SJCRH30 (cell line): ENCODE measurements at regions not wholly inside any gene's neighbourhood (a gene's known extent, or its start where the extent isn't known, plus 50 kb on each side); places are given as distances from the start of the nearest gene placed in this dataset.

Experiments
- DNase-seq, 2 experiments: peaks; one replicate each; pipeline ENCODE4 v3.0.0-alpha.2; 2015 to 2020
- H3K27ac ChIP-seq: fragments of 250-450 bp; sonication (Bioruptor Pico); 2 replicates; pipeline ENCODE4 v1.5.1; 2020; ENCODE audit warnings: mild to moderate bottlenecking, moderate library complexity
- H3K27me3 ChIP-seq: fragments of 250-450 bp; sonication (Bioruptor Pico); 2 replicates; pipeline ENCODE4 v1.5.1; 2020; ENCODE audit warnings: mild to moderate bottlenecking, moderate library complexity
- H3K36me3 ChIP-seq: fragments of 250-450 bp; sonication (Bioruptor Pico); 2 replicates; pipeline ENCODE4 v1.5.1; 2020; ENCODE audit warnings: mild to moderate bottlenecking, moderate library complexity
- H3K4me1 ChIP-seq: fragments of 250-450 bp; sonication (Bioruptor Pico); 2 replicates; pipeline ENCODE4 v1.5.1; 2020; ENCODE audit warnings: mild to moderate bottlenecking, moderate library complexity
- H3K4me3 ChIP-seq: fragments of 250-450 bp; sonication (Bioruptor Pico); 2 replicates; pipeline ENCODE4 v1.5.1; 2020; ENCODE audit warnings: mild to moderate bottlenecking, moderate library complexity
- H3K9me3 ChIP-seq: fragments of 250-450 bp; sonication (Bioruptor Pico); replicated peaks from 2 replicates; pipeline ENCODE4 v1.5.1; 2020; ENCODE audit warnings: mild to moderate bottlenecking, moderate library complexity

DNA sequence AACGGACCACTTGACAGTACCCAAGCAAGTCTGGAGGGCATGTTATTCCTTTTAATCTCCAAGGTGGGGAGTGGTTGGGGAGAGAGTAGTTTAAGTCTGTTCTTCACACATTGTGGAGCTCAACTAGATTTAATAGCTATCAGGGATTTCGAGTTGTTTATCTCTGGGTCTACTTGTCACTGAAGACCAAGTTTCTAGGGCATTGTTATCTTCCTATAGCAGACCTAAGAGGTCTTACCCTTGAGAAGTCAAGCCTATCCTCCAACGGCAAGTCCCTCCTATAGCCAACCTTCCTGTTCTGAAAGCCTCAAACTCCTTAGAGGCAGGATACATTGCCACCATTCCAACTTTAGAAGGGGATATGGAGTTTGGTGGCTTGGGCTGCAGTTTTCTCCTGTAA, 164.5 kb upstream of the MOCS1 start:
- Histone ChIP-seq H3K36me3 (no peaks in the 10 kb centered on the region), H3K4me1 (no peaks in the 10 kb centered on the region), H3K4me3 (no peak overlapping the region), H3K9me3 (no peaks in the 10 kb centered on the region), H3K27me3 (no peaks in the 10 kb centered on the region), H3K27ac (no peak overlapping the region)
- DNase-seq, result no peak

DNA sequence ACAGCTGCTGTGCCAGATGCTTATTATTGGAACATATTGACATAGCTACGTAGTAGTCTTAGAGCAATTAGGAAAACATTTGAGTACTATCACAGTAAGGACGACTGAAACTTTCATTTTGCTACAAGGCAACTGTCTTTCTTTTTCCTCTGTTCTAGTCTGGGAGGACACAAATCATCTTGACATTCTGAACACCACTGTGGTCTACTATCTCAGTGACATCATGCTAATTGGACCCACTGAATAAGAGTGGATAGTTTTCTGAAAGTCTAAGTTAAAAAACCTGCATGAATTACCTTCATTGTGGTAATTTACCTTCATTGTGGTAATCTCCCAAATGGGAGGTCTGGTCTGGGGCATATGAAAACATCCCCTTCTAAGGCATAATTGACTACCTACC, 163.3 kb upstream of the MOCS1 start:
- Histone ChIP-seq H3K4me3 (no peak overlapping the region), H3K36me3 (no peaks in the 10 kb centered on the region), H3K27me3 (no peaks in the 10 kb centered on the region), H3K4me1 (no peaks in the 10 kb centered on the region), H3K9me3 (no peaks in the 10 kb centered on the region), H3K27ac (no peak overlapping the region)
- DNase-seq, result no peak

DNA sequence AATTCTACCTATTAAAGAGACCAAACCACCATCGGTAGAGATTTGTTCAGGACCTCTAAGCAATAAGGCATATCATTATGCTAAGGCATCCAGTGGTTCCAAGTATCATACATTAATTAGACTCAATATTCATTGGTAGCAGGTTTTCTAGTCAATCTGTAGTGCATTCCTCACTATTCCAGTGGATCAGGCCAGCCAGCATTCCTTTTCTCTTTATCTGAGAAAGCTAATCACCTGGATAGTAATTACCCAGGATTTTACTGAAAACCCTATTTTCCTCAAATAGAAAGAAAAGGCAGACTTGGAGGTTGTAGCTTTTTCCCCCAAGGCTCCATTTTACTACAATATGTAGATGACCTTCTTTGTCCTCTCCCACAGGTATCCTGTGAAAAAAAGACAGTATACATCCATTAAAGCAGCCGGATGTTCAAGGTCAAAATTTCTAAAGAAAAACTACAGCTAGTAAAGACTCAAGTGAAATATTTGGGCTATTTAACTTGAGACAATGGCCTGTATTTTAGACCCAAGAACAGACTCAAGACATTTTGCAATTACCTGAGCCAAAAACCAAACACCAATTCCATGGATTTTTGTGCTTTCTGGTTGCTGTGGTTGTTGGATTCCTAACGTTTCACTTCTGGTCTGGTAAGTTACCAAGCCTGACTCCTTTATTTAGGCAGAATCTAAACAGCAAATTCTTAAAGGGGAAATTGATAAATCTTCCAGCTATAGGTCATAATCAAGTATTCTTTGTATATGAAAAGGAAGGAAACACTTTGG, 149.1 kb upstream of the MOCS1 start:
- no peak overlapping the region for H3K27ac ChIP-seq
- H3K36me3 ChIP-seq, result no peaks in the 10 kb centered on the region
- H3K4me1 ChIP-seq, result no peaks in the 10 kb centered on the region
- H3K27me3 ChIP-seq, result no peaks in the 10 kb centered on the region
- DNase-seq, result no peak
- H3K4me3 ChIP-seq, result no peak overlapping the region
- no peaks in the 10 kb centered on the region for H3K9me3 ChIP-seq

DNA sequence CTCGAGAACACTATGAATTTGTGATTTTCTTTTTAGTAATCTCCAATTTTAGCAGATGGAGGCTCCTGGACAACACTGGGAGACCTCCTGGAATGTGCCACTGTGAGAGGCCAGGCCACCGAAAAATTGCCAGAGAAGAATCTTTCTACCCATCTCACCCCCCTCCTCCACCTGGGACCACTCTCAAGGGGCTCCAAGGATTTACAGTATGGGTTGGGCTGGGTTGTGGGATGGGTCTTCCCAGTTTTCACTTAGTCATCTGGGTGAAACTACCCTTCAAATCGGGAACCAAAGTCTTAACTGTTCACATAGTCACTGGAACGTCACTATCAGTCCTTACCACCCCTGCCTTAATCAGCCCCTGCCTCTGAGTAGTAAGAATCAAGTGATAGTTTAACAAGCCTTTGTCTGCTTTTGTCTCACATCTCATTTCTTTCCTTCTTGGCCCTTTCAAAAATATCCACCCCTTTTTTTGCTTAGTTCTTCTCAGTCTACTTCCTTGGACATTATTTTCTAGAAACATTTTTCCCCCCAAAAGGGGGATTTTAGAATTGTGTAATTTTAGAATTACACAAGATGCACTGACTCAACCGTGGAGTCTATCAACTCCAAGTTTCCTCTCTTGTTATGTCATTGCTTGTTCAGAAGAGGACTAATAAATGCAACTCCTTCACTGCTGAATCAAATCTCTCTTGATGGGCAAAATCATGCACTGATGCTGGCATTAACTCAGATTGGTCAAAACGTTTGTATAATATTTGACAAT, 148.2 kb upstream of the MOCS1 start:
- no peak overlapping the region for H3K27ac ChIP-seq
- H3K36me3 ChIP-seq, result no peaks in the 10 kb centered on the region
- H3K9me3 ChIP-seq, result no peaks in the 10 kb centered on the region
- no peaks in the 10 kb centered on the region for H3K4me1 ChIP-seq
- H3K27me3 ChIP-seq, result no peaks in the 10 kb centered on the region
- no peak overlapping the region for H3K4me3 ChIP-seq
- DNase-seq, result no peak

DNA sequence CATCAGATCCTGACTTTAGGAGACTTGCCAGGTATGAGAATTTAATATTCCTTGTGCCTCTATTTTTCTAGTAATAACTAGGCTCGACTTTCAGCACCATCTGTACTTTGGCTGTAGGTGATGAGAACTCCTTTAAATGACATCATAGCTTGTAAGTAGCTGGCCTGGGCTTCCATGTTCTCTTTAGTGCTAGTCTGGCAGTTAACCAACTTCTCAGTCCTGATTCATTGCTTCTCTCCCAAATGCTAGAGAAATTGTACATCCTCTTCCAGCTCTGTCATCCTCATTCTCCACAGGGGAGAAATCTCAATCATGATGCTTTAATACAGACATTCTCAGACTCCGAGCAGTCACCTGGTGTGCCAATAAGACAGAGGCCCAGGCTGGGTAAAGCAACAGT, 143.5 kb upstream of the MOCS1 start:
- Histone ChIP-seq H3K4me3 (no peak overlapping the region), H3K36me3 (no peaks in the 10 kb centered on the region), H3K27me3 (no peaks in the 10 kb centered on the region)

GRCh38 chr6:40077315-40077714, 143.1 kb upstream of the MOCS1 start:
- Histone ChIP-seq H3K4me3 (no peak overlapping the region), H3K27ac (no peak overlapping the region), H3K27me3 (no peaks in the 10 kb centered on the region), H3K4me1 (no peaks in the 10 kb centered on the region), H3K9me3 (no peaks in the 10 kb centered on the region), H3K36me3 (no peaks in the 10 kb centered on the region)
- no peak for DNase-seq

More for the DNA sequence above, 143.5 kb upstream of the MOCS1 start:
- no peak for DNase-seq
- no peaks in the 10 kb centered on the region for H3K9me3 ChIP-seq
- no peaks in the 10 kb centered on the region for H3K4me1 ChIP-seq
- H3K27ac ChIP-seq, result no peak overlapping the region

DNA sequence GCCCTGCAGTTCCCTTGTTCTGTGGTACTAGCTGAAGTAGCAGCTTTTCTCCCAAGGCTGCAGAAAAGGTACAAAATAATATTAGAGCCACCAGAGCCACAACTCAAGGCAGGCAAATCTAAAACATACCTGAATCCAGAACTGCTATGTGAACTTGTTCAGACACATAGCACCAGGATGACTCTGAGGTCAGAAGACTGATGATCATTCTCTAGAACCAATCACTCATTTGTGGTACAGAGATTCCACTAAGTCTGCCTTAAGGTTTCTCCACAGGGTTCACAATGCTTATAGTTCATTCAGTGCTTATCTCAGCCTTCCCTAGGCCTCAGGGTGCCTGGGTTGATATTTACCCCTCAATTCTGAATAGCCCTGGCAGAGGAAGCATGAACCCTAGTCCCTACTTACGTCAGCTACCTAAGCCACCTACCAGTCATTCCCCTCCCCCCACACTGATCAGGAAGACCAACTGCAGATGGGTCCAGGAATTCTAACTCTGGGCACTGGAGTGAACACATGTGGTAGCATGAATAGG, 140.9 kb upstream of the MOCS1 start:
- no peak for DNase-seq
- Histone ChIP-seq H3K36me3 (no peaks in the 10 kb centered on the region), H3K4me1 (no peaks in the 10 kb centered on the region), H3K27me3 (no peaks in the 10 kb centered on the region), H3K4me3 (no peak overlapping the region), H3K27ac (no peak overlapping the region), H3K9me3 (no peaks in the 10 kb centered on the region)

DNA sequence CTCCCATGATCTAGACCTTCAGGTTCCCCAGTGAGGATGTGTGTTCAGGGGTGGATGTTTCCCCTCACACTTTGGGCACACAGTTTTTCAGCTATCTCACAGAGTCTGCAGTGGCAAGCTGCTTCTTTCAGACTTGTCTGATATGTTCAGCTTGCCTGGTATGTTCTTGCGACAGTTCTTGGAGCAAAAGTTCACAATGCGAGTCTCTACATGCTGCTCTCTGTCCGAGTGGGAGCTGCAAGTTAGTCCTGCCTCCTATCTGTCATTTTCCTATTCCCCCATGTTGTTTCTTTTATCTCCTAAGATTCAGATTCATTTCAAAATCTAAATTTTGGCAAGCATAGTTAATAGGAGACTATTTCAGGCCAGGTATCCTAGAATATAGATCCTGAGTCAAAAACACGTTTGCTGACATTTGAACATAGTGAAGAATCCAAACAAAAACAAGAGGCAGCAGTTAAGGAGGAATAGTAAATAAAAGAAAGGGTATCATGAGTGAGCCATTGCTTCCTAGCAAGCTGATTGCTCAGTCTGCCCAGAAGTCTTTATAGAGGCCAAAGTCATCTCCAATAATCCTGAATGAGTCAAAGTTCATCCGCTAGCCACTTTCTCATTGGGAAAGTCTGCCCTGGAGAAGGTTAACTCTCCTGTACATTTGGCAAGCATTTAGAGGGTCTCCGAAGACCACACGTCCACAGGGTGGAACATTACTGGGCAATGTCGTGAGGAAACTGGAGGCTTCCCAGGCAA, 140.2 kb upstream of the MOCS1 start:
- no peaks in the 10 kb centered on the region for H3K36me3 ChIP-seq
- H3K4me3 ChIP-seq, result no peak overlapping the region
- H3K4me1 ChIP-seq, result no peaks in the 10 kb centered on the region
- no peaks in the 10 kb centered on the region for H3K9me3 ChIP-seq
- no peak for DNase-seq
- H3K27me3 ChIP-seq, result no peaks in the 10 kb centered on the region
- no peak overlapping the region for H3K27ac ChIP-seq

DNA sequence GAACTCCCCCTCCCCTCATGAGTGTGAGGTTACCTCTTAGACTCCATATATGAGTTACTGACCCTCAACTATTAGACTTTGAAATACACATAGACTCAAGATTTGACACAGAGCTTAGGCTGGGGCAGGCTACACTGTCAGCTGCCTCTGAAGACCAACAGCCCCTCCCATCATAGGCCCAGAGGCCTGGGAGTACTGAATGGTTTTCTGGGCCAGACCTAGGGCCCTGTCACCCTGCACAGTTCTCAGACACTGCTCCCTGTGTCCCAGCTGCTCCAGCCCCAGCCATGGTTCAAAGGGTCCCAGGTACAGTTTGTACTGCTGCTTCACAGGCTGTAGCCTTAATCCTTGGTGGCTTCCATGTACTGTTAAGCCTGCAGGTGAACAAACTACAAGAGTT, 132.1 kb upstream of the MOCS1 start:
- H3K27ac ChIP-seq, result no peak overlapping the region
- no peak overlapping the region for H3K4me3 ChIP-seq
- H3K9me3 ChIP-seq, result no peaks in the 10 kb centered on the region
- H3K36me3 ChIP-seq, result no peaks in the 10 kb centered on the region
- H3K4me1 ChIP-seq, result no peaks in the 10 kb centered on the region
- DNase-seq, result no peak
- no peaks in the 10 kb centered on the region for H3K27me3 ChIP-seq

DNA sequence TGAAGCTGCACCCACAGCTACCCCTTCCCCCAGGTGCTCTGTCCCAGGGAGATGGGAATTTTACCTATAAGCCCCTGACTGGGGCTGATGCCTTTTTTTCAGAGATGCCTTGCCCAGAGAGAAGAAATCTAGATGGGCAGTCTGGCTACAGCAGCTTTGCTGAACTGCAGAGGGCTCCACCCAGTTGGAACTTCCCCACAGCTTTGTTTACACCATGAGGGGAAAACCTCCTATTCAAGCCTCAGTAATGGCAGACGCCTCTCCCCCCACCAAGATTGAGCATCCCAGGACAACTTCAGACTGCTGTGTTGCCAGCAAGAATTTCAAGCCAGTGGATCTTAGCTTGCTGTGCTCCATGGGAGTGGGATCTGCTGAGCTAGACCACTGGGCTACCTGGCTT, 122.6 kb upstream of the MOCS1 start:
- DNase-seq, result no peak
- H3K4me3 ChIP-seq, result no peak overlapping the region
- H3K36me3 ChIP-seq, result no peaks in the 10 kb centered on the region
- H3K27ac ChIP-seq, result no peak overlapping the region
- H3K27me3 ChIP-seq, result no peaks in the 10 kb centered on the region
- H3K9me3 ChIP-seq, result no peaks in the 10 kb centered on the region
- no peaks in the 10 kb centered on the region for H3K4me1 ChIP-seq

- Histone ChIP-seq H3K27ac (no peak overlapping the region), H3K4me3 (no peak overlapping the region), H3K9me3 (no peaks in the 10 kb centered on the region), H3K27me3 (no peaks in the 10 kb centered on the region), H3K36me3 (no peaks in the 10 kb centered on the region), H3K4me1 (no peaks in the 10 kb centered on the region)
- DNase-seq, result no peak
Observed at GRCh38 chr6:40054602-40055001, 120.3 kb upstream of the MOCS1 start.

- Histone ChIP-seq H3K4me1 (no peaks in the 10 kb centered on the region), H3K9me3 (no peaks in the 10 kb centered on the region), H3K27me3 (no peaks in the 10 kb centered on the region), H3K27ac (no peak overlapping the region), H3K4me3 (no peak overlapping the region), H3K36me3 (no peaks in the 10 kb centered on the region)
- no peak for DNase-seq
Observed at GRCh38 chr6:40054186-40054585, 119.9 kb upstream of the MOCS1 start.

- Histone ChIP-seq H3K4me3 (no peak overlapping the region), H3K27me3 (no peaks in the 10 kb centered on the region), H3K36me3 (no peaks in the 10 kb centered on the region), H3K27ac (no peak overlapping the region), H3K4me1 (no peaks in the 10 kb centered on the region), H3K9me3 (no peaks in the 10 kb centered on the region)
- no peak for DNase-seq
Observed at GRCh38 chr6:40049128-40049527, 114.9 kb upstream of the MOCS1 start.

DNA sequence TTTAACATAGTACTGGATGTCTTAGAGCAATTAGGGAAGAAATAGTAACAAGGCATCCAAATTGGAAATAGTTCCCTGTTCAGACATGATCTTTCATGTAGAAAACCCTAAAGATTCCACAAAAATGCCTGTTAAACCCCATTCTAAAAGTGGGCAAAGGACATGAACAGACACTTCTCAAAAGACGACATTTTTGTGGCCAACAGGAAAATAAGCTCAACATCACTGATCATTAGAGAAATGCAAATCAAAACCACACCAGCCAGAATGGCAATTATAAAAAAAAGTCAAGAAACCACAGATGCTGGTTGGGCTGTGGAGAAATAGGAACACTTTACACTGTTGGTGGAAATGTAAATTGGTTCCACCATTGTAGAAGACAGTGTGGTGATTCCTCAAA, 109.9 kb upstream of the MOCS1 start:
- H3K4me1 ChIP-seq, result no peaks in the 10 kb centered on the region
- DNase-seq, result no peak
- no peaks in the 10 kb centered on the region for H3K36me3 ChIP-seq
- no peaks in the 10 kb centered on the region for H3K9me3 ChIP-seq
- no peaks in the 10 kb centered on the region for H3K27me3 ChIP-seq
- no peak overlapping the region for H3K4me3 ChIP-seq
- H3K27ac ChIP-seq, result no peak overlapping the region

- Histone ChIP-seq H3K27ac (no peak overlapping the region), H3K27me3 (no peaks in the 10 kb centered on the region), H3K4me1 (no peaks in the 10 kb centered on the region), H3K4me3 (no peak overlapping the region), H3K36me3 (no peaks in the 10 kb centered on the region), H3K9me3 (no peaks in the 10 kb centered on the region)
- DNase-seq, result no peak
Observed at GRCh38 chr6:40042232-40042631, 108.0 kb upstream of the MOCS1 start.
